ENCODE measurements at regions not wholly inside any gene's neighbourhood (a gene's known extent, or its start where the extent isn't known, plus 50 kb on each side); places are given as distances from the start of the nearest gene placed in this dataset.

GRCh38 chr4:149279776-149280175 lies 535.9 kb downstream of the IQCM start:
- no peak overlapping the region for H3K4me3 ChIP-seq (ENCODE audit: low read depth, low read length)
- no peak for TF ChIP-seq CTCF (IDR thresholded peaks at IDR 0.05; ENCODE audit: low read depth, low read length, missing control alignments)
- DNase-seq (ENCODE audit: low read depth) = no peak

- H3K4me3 ChIP-seq (ENCODE audit: low read depth, low read length) = no peak overlapping the region
- DNase-seq (ENCODE audit: low read depth) = no peak
- no peak for TF ChIP-seq CTCF (IDR thresholded peaks at IDR 0.05; ENCODE audit: low read depth, low read length, missing control alignments)
These were observed 536.3 kb downstream of the IQCM start for GRCh38 chr4:149279331-149279730.

GRCh38 chr4:149277705-149278104 lies 537.9 kb downstream of the IQCM start:
- DNase-seq (ENCODE audit: low read depth) = no peak
- no peak for TF ChIP-seq CTCF (IDR thresholded peaks at IDR 0.05; ENCODE audit: low read depth, low read length, missing control alignments)
- H3K4me3 ChIP-seq (ENCODE audit: low read depth, low read length) = no peak overlapping the region

- no peak for DNase-seq (ENCODE audit: low read depth)
- no peak for TF ChIP-seq CTCF (IDR thresholded peaks at IDR 0.05; ENCODE audit: low read depth, low read length, missing control alignments)
- H3K4me3 ChIP-seq (ENCODE audit: low read depth, low read length) = no peak overlapping the region
These were observed 545.8 kb downstream of the IQCM start for GRCh38 chr4:149269835-149270234.

- H3K4me3 ChIP-seq (ENCODE audit: low read depth, low read length) = no peak overlapping the region
- no peak for DNase-seq (ENCODE audit: low read depth)
- no peak for TF ChIP-seq CTCF (IDR thresholded peaks at IDR 0.05; ENCODE audit: low read depth, low read length, missing control alignments)
These were observed 549.3 kb downstream of the IQCM start for GRCh38 chr4:149266301-149266700.

GRCh38 chr4:149265645-149266044 lies 550.0 kb downstream of the IQCM start:
- H3K4me3 ChIP-seq (ENCODE audit: low read depth, low read length) = no peak overlapping the region
- no peak for DNase-seq (ENCODE audit: low read depth)
- no peak for TF ChIP-seq CTCF (IDR thresholded peaks at IDR 0.05; ENCODE audit: low read depth, low read length, missing control alignments)

GRCh38 chr4:149264093-149264733 lies 551.4 kb downstream of the IQCM start:
- TF ChIP-seq CTCF (IDR thresholded peaks at IDR 0.05; ENCODE audit: low read depth, low read length, missing control alignments) = peak; percentile 66
- DNase-seq (ENCODE audit: low read depth) = peak; percentile 7
- H3K4me3 ChIP-seq (ENCODE audit: low read depth, low read length) = no peak overlapping the region
